Ecto neural progenitor cell (in vitro differentiated cells): ENCODE measurements at regions not wholly inside any gene's neighbourhood (a gene's known extent, or its start where the extent isn't known, plus 50 kb on each side); places are given as distances from the start of the nearest gene placed in this dataset.

Source experiments
- DNase-seq: peaks from one replicate; pipeline ENCODE4 v3.0.0-alpha.2; 2018; ENCODE audit warnings: low spot score

DNA sequence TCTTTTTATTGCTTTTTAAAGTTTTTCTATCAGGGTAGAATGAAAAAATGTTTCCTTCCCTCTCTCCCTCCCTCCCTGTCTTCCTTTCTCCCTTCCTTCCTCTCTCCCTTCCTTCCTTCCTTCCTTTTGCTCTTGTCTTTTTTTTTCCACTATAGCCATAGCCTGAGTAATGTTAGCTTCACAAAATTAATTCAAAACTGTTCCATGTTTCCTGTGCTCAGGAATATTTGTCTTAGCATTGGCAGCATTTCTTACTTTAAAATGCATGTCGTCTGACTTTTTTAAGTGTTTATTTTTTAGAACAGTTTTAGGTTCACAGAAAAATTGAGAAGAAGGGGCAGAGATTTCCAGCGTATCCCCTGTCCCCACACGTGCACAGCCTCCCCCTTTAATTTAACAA, 730.8 kb upstream of the CITED2 start:
- DNase-seq, result no peak

DNA sequence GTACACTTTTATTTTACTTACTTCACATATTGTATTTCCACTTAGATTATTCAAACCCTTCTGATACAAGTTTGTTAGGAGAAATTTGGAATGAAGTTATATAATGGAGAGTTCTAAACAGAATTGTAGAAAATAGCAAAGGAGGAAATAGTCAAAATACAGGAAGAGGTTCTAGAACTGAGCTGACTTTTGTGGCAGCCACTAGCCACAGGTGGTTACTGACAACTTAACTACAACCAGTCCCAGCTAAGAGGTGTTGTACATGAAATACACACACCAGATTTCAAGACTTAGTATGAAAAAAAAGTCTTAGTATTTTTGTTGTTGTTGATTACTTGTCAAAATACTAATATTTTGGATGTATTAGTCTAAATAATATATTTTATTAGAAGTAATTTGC, 727.4 kb upstream of the CITED2 start:
- DNase-seq, result no peak

DNA sequence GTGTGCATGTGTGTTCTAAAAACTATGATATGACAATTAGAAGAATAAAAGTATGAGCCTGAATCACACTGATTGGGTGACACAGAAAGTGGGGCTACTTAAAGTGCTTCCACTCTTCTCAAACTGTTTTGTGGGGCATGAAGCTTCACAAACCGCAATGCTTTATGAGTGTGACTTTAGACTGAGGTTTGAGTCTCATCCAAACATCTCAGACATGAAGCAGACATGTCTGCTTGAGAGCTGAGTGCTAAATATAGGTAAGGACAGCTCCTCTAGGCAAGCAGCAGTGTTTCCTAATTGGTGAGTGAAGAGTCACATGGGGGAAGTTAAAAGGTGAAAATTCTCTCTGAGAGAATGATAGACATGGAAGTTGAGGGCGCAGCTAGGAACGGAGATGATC, 726.9 kb upstream of the CITED2 start:
- no peak for DNase-seq

DNA sequence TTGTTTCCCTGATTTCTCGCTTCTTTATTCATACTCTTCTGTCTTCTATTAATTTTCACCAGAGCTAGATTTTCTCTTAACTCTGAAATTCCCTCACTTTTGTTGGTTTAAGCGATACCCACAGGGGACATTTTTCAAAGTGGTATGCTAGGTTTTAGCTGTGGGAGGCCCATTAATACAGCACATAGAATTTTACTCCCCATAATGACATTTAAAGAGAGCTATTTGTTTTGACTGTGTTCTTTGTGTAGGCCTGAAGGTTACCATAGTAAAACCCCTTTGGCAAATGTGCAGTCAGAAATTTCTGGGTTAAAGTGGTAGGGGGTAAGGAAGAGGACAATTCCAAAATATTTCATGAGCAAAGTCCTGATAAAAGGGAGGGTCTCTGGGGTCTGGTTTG, 721.1 kb upstream of the CITED2 start:
- DNase-seq, result no peak

DNA sequence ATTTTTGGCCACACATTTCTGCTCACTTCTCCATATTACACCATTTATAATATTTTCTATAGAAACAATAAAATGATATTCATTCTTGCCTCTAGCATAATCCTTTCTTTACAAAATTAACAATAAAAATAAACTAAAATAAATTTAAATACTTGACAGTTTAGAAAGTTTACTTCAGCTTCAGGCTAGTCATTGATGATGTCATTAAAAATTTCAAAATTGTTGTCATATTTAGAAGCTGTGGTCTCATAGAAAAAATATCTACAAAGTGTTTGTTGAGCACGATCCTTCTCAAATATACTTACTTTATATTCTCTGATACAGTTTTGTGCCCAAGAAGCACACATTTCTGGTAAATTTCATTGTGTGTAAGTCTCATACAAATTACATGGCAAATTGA, 717.4 kb upstream of the CITED2 start:
- DNase-seq, result no peak

DNA sequence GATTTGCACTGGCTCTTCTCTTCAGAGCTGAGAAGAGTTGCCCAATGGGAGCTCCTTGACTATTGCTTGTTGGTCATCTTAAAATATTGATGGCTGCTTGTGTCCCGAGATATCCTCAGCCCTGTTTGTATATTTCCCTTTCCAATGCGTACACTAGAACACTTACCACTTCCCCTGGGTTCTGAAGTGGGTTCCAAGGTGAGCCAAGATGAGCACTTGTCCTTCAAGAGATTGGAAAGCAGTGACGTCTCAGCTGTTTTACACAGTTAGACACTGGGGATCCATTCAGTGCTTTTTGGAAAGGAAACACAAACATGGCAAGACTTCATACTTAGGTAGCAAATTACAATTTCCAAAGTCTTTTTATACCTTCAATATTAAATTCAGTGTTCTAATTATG, 716.4 kb upstream of the CITED2 start:
- no peak for DNase-seq

DNA sequence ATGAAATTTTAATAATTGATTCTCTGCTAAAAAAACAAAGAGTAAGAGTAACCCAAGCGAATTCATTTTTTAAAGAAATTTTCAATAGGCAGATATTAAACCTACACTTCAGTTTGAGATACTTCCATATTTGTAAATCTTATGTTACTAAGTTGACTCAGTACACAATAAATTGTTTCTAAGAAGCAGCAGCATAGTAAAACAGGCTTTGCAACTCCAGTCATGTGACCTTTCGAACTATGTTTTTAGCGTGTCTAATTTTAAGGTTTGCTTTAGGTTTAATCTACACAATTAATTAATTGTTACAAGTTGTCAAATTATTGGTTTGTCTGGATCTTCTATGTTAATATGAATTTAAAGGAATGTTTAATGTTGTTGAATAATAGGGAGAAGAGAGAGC, 708.9 kb upstream of the CITED2 start:
- DNase-seq, result no peak

DNA sequence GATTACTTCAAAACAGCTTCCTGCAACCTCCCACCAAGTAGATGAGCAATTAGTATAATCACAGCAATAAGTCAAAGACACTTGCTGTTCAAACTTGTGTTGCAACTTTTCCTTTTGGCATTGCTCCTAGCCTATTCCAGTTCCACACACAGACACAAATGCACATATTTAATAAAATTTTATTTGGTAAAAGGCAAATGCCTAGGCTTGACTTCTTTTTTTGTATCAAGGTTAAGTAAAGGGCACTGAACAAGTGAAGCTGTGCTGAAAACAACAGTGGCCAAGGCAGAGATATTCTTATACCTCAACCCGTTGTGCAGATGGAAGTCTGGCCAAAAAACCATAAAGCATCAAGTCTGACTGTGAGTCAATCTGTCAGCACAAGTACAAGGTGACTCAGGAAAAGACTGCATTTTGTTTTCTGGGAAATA, 708.4 kb upstream of the CITED2 start:
- no peak for DNase-seq

DNA sequence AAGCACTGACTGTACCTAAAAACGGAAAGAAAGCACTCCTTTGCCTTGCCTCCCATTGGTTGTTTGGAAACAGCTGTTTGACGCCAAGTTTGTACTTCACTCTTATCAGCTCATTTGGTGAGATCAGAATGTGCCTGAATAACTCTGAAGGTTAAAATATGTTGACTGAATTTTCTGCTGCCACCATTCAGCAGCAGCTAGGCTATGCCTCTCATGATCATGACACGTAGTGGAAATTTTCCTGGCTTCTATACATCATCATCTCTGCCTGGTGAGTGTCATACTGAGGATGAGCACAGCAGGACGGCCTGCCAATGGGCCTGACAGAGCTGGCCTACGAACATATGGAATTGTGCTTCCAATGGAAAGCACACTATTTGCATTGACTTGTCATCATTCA, 704.9 kb upstream of the CITED2 start:
- no peak for DNase-seq

DNA sequence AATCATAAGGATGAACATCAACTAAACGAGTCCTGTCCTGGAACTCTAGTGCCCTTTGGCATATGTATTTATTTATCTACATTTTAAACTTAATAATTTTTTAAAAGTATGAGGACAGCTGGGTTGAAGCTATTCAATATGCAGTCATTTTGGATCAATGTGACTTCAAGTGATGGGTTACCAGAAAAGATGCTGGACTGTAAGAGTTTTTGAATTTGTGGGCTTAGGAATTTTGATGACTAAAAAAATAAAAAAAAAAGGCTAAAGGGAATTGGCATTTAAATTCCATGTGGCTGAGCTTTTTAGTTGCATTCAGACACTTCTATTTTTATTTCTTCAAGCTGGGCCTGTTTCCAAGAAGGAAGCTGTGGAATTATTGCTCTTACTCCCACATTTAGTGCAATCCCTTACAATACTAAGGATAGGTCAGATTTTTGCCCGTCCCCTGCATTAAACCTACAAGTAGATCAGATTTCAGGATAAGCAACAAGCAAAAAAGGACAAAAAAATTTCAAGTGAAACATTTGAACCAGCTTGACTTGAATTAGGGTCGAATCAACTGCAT, 704.2 kb upstream of the CITED2 start:
- DNase-seq, result no peak

DNA sequence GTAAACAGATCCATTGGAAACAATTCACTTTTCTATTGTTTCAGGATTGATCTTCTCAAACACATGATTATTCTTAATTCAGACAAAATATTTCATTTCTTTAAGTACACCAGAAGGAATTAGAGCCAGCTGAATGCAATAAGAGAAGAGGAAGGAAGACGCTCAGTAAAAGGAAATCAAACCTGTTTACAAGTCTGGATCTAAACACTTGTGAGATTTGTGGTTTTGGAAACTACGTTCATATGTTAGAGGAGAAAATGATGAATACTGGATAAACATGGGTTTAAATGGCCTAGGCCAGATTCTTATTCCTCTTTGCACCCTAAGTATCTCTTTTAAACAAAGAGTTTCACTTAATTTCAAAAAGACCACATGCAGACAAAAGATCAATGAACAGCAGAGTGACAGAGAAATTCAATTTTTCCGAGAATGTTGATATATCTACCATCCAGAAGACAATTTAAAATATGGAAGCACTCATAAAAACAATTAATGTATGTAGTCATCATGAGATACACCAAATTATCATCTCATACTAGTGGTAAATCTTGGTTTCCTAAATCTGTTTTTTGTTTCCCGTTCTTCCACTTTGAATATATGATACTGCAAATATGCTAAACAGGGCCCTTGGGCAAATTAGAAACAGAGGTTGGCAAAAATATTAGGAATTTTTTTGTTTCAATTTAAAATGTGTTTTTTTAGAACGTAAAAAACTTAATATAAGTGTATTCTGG, 703.5 kb upstream of the CITED2 start:
- no peak for DNase-seq

DNA sequence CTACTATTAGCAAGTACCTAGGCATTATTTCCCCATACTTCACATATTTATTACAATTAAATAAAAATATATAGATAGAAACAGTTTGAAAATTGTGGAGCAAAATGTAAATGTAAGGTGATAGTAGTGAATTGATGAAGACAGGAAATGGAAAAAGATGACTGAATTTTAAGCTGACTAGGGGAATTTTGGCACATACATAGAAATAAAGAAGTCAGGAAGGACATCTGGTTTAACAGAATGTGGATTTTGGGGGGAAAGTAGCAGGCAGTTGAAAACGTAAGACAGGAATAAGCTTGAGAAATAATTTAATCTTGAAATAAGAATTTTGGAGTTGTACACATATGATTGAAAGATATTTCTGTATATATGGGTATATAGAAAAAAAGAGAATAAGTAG, 701.7 kb upstream of the CITED2 start:
- no peak for DNase-seq

DNA sequence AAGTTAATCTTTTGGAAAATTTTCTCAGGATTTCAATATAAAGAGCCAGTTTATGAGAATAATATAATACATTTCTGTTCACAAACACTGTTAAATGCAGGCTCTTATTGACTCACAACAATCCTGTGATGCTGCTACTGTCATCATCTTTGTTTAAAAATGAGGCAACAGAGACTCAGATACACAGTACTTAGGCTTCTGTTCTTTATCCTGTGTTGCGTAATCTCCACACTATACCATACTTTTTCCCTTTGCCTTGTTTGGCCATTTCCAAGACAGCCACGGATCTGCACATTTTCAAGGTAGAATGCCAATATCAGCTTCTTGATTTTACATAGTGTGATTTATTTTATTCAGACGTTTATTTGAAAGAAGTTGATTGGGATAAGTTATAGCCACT, 699.0 kb upstream of the CITED2 start:
- no peak for DNase-seq

DNA sequence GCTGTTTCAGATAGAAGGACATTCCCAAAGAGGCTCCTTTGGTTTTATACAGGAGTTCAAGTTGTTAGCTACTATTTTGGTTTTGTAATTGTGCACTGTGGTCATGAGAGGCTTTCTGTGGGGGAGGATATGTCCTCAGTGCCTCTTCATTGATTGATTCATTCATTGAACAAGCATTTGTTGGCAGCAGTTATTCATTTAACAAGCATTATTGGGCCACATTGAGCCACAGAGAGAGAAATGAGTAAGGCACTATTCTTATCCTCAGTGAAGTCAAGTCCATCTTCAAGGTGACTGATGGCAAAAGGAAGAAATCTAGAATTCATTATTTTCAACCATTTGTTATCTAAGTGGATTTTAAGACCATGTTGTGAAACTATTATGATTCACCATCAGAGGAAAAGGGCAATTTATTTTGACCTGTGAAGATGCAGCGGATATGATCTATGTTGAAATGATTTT, 697.2 kb upstream of the CITED2 start:
- no peak for DNase-seq

DNA sequence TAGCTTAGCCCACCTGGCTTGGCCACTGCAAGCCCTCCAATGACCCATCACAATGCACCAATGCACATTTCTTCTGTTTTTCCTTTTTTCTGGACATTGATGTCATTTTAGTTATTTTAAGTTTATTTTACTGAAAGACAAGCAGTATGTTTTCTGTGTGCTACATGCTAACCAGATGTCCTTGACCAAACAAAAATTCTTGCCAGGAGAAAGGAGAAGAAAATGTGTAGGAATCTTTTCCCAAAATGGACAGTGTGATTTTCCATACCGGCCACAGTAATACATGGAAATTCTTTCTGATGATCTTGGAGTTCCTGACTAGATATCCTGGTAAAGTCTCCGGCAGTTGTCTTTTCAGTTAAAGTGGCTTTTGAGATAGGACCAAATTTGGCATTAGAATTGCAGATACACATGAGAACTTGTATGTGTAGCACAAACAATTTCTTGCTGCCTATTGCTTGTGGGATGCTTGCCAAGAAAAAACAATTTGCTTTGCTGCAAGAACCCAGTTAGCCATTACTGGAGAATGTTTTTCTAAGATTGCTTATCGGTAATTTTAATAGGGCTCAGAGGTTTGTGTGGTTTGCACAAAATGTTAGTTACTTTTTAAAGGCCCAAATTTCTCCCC, 696.5 kb upstream of the CITED2 start:
- no peak for DNase-seq

DNA sequence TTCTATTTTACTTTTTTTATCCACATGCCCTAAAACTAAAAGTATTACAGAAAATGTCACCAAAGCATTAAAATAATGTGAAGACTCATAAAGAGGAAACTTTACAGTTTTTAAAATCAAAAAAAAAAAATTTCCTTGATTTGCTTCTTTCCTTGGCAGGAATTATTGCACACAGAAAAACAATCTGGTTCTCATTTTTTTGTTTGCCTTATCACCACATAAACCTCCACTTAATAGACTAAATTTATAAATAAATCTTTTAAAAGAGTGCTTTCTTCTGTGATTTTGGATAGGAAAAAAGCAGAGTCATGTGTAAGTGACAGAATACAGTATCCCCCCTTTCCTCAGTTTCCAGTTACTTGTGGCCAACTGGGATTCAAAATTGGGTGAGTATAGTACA, 695.1 kb upstream of the CITED2 start:
- no peak for DNase-seq

DNA sequence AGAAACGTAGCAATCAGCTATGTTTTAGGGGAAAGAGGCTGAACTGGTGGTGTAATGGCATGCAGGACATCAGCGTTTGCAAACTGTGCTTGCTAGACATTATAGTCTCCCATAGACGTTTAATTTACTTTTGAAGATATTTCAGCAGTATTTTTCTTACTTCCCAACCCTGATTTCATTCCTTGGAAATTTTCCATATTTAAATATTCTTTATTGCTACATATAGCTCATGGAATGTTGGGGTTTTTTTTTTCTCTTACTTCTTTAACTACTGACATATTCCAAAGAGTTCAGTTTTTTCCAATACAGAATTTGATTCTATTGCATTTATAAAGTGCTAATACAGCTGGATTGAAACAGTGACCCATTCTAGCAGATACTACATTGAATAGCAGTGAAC, 694.4 kb upstream of the CITED2 start:
- no peak for DNase-seq

DNA sequence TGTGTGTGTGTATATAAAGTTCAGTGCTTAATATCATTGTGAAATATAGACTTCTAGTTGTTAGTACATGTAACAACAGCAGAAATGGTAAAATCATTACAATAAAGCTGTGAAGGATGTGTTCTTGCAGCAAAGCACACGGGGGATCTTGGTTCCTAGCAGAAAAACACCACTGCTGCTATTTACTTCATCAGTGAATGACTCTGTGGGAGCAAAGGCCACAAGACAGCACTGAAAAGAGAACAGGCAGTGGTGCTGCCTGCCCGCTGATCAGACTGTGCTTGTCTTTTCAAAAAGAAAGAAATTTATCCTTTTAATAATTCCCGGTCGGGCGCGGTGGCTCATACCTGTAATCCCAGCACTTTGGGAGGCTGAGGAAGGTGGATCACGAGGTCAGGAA, 689.9 kb upstream of the CITED2 start:
- DNase-seq, result no peak

DNA sequence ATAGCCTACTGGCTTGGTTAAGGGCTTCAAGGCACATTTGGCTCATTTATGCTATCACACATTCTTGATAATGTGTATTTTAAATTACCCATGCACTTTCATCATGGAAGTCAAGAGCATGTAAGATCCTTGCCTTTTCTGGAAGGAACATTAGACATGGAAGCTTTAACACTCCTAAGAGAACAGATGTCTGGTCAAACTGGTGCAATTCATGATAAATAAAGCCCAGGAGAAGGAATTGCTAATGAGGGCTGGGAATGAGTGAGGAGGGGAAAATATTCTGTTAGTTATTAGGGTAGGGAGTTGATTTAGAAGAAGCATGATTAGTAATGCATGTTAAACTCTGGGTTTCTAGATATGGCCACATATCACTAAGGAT, 688.6 kb upstream of the CITED2 start:
- no peak for DNase-seq

DNA sequence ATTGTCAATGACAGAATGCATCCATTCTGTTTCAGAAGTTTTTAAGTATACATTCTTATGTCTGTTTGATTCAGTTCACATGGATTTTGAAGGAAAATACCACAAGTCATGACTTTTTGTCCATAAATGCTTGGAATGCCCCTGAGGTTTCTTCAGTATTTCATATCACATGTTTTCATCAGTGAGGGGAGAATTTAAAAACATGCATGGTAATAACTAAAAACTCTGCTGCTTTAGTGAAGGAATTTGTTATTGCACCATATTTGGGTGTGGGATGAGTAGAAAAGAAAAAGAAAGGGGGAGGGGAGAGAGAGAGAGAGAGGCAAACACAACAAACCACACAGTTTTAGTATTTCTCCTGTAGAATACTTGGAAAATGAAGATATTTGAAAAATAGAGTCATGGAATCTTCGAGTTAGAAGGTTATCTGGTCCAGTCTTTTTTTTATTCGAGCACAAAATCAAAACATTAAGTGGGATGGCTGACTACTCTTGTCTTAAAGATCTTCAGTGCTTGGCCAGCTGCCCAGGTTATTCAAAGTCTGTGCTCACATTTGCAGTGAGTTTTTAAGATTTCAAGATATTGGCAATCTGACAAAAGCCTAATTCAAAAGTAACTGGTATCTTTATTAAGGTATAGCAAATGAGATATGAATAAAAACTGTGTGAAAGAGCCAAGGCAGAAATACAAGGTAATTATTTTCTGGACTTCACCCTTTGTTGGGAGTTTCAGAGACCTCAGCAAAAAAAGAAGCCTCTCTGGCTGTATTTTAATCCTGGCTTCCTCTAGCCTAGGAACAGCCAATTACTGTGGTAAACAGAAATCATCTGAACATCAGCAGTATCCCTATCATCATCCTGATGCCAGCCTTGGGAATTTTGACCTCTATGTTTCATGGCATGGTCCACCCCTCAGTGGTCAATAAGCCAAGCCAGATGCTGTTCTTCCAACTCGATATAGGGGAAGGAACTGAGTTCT, 687.9 kb upstream of the CITED2 start:
- DNase-seq, result no peak

DNA sequence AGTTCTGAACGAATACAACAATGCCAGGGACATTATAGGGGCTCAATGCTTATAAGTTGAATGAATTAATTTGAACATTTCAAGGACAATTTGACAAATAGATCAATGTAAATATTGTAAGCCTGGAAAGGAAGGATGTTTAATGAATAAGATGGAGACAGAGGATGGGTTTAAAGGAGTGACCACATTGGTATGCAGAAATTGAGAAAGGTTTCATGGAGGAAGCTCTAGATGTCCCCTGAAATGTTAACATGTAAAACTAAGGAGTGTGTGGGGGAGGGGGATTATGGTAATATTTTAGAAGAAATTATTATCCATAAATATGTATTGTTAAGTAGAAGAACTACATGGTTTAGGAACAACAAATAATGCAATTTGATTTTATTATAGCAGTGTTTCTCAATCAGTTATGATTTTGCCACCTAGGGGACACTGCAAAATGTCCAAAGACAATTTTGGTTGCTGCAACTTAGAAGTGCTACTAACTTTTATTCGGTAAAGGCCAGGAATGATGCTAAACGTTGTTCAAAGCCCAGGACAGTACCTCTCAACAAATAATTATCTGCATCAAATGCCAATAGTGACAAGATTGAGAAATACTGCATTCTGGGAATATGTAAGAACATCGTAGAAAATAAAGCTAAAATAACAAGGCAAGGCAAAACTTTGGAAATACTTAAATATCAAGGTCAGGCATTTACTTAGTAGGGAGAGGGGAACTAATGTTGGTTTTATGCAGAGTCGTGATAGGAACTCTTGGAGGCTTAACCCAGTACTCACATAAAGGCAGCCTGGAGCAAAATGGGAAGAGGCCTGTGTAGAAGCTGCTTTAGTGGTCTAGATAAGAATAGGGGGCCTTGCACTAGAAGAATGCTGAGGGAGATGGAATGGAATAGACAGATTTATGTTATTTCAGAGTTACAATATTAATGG, 686.9 kb upstream of the CITED2 start:
- no peak for DNase-seq
